HG03354 (cell line): ENCODE measurements at regions not wholly inside any gene's neighbourhood (a gene's known extent, or its start where the extent isn't known, plus 50 kb on each side); places are given as distances from the start of the nearest gene placed in this dataset.

ENCODE experiments used
- ATAC-seq: cut with Tn5 transposase; IDR thresholded peaks from one replicate; pipeline ENCODE4 v1.9.1; 2021; ENCODE audit warnings: mild to moderate bottlenecking; ENCODE audit not compliant: unreplicated experiment, poor library complexity, severe bottlenecking

GRCh38 chr14:47730296-47730695 is 54.9 kb upstream of the MDGA2 start:
- no peak for ATAC-seq
